Endothelial cell of umbilical vein (primary cell): ENCODE measurements at regions not wholly inside any gene's neighbourhood (a gene's known extent, or its start where the extent isn't known, plus 50 kb on each side); places are given as distances from the start of the nearest gene placed in this dataset.

Source experiments
- BruUV-seq: library from RNA; stranded (reverse); fragments of 400-500 nt; replicated peaks from 2 replicates; lab custom pipeline; 2021; lab: Mats Ljungman, UMichigan
- CTCF ChIA-PET: fragments of 300-600, 350-600 bp; sonication (Branson Sonifier 250); formaldehyde crosslinking; loops from one replicate; lab custom pipeline; 2021; ENCODE audit warnings: antibody characterized with exemption, inconsistent platforms; lab: Charles Lee
- POLR2A ChIA-PET: fragments of 300-600, 350-600 bp; sonication (Branson Sonifier 250); formaldehyde crosslinking; loops from one replicate; lab custom pipeline; 2021; ENCODE audit warnings: antibody characterized with exemption, inconsistent platforms; lab: Charles Lee
- DNase-seq: peaks from one replicate; pipeline ENCODE4 v3.0.0-alpha.2; 2011; ENCODE audit warnings: low read depth, low spot score
- FAIRE-seq: peaks from 2 replicates; lab custom pipeline; 2011; peaks lifted over from hg19 to GRCh38; lab: Jason Lieb, UNC
- H2AFZ ChIP-seq: 2 replicates; pipeline ENCODE4 v1.6.0; 2012; ENCODE audit warnings: low read depth, low read length, control low read depth, inconsistent platforms
- H3K27ac ChIP-seq: 2 replicates; pipeline ENCODE4 v1.5.1; 2011; ENCODE audit warnings: low read depth, mild to moderate bottlenecking, control low read depth, low read length, moderate library complexity; ENCODE audit not compliant: insufficient read depth
- H3K27me3 ChIP-seq, 2 experiments: 2 replicates each; pipeline versions ENCODE4 v1.6.0 to v1.6.1; 2011; ENCODE audit warnings: low read length in 2 of 2, mixed read lengths in 1 of 2; ENCODE audit not compliant: control insufficient read depth in 2 of 2, insufficient read depth in 2 of 2
- H3K36me3 ChIP-seq, 2 experiments: 2 replicates in 1 of 2; 3 replicates in 1 of 2; pipeline ENCODE4 v1.5.1; 2011; ENCODE audit warnings: low read length in 2 of 2, mild to moderate bottlenecking in 1 of 2, moderate library complexity in 1 of 2; ENCODE audit not compliant: control insufficient read depth in 2 of 2, insufficient read depth in 2 of 2; ENCODE audit errors: extremely low read depth in 1 of 2
- H3K4me1 ChIP-seq: 3 replicates; pipeline ENCODE4 v1.5.1; 2011; ENCODE audit warnings: mild to moderate bottlenecking, low read length; ENCODE audit not compliant: control insufficient read depth, insufficient read depth; ENCODE audit errors: extremely low read depth
- H3K4me2 ChIP-seq: 2 replicates; pipeline ENCODE4 v1.6.1; 2011; ENCODE audit warnings: low read length, control low read depth, mixed read lengths; ENCODE audit not compliant: insufficient read depth
- H3K4me3 ChIP-seq, 3 experiments: fragments of 200-600 bp in 1 of 3; sonication (generic), shearing (Covaris generic) in 1 of 3; replicated peaks in 1 of 3; 2 replicates each; pipeline ENCODE4 v1.5.1; 2011 to 2016; ENCODE audit warnings: control low read depth in 3 of 3, low read length in 3 of 3, mild to moderate bottlenecking in 2 of 3, inconsistent platforms in 1 of 3, low read depth in 1 of 3, moderate library complexity in 1 of 3; ENCODE audit not compliant: insufficient read depth in 1 of 3
- H3K79me2 ChIP-seq: 2 replicates; pipeline ENCODE4 v1.6.0; 2012; ENCODE audit warnings: low read length, inconsistent platforms; ENCODE audit not compliant: control insufficient read depth, insufficient read depth
- H3K9ac ChIP-seq: replicated peaks from 2 replicates; pipeline ENCODE3; 2011; ENCODE audit warnings: low read length, control low read depth; ENCODE audit not compliant: insufficient read depth; ENCODE audit errors: extremely low read depth
- H3K9me1 ChIP-seq: replicated peaks from 3 replicates; pipeline ENCODE4 v1.6.0; 2011; ENCODE audit warnings: mild to moderate bottlenecking, low read length; ENCODE audit not compliant: control insufficient read depth, insufficient read depth; ENCODE audit errors: extremely low read depth
- H3K9me3 ChIP-seq: replicated peaks from 2 replicates; pipeline ENCODE4 v1.5.1; 2012; ENCODE audit warnings: low read length, inconsistent platforms; ENCODE audit not compliant: control insufficient read depth, insufficient read depth
- H4K20me1 ChIP-seq: replicated peaks from 2 replicates; pipeline ENCODE3; 2011; ENCODE audit warnings: mild to moderate bottlenecking, low read length; ENCODE audit not compliant: control insufficient read depth, insufficient read depth; ENCODE audit errors: extremely low read depth
- EZH2 ChIP-seq: IDR thresholded peaks from 2 replicates; pipeline ENCODE4 v1.6.1; 2012; ENCODE audit warnings: borderline replicate concordance, low read depth, mild to moderate bottlenecking, moderate library complexity, low read length, inconsistent platforms; ENCODE audit not compliant: severe bottlenecking
- FOS ChIP-seq: IDR thresholded peaks from 2 replicates; pipeline ENCODE4 v1.6.1; 2011; ENCODE audit warnings: mild to moderate bottlenecking, low read length, moderate library complexity, borderline replicate concordance; ENCODE audit not compliant: insufficient read depth
- GATA2 ChIP-seq: IDR thresholded peaks from 2 replicates; pipeline ENCODE4 v1.7.0; 2011; ENCODE audit warnings: low read depth, mild to moderate bottlenecking, moderate library complexity, mixed read lengths, low read length; ENCODE audit not compliant: insufficient read length, insufficient read depth
- JUN ChIP-seq: IDR thresholded peaks from 2 replicates; pipeline ENCODE4 v1.6.1; 2011; ENCODE audit warnings: borderline replicate concordance, low read depth; ENCODE audit not compliant: insufficient read length, insufficient read depth
- MYC ChIP-seq: IDR thresholded peaks from one replicate; pipeline ENCODE4 v1.6.1; 2011; ENCODE audit warnings: mild to moderate bottlenecking, low read depth, low read length
- POLR2A ChIP-seq: IDR thresholded peaks from 2 replicates; pipeline ENCODE4 v1.6.1; 2012; ENCODE audit warnings: low read depth, mild to moderate bottlenecking, control low read depth, low read length
- POLR2AphosphoS5 ChIP-seq: IDR thresholded peaks from 2 replicates; pipeline ENCODE4 v1.6.1; 2012; ENCODE audit warnings: low read depth, mild to moderate bottlenecking, control low read depth, low read length, moderate library complexity; ENCODE audit not compliant: insufficient read depth
- dilution Hi-C: fragments of 300-500 bp; cut with MboI; formaldehyde crosslinking; loops from one replicate; pipeline ENCODE4 v1.15.0; 2019; ENCODE audit warnings: low sequenced_read_pairs; ENCODE audit not compliant: extremely low pct_ligation_motif_present
- intact Hi-C: fragments of 100-400 bp; cut with micrococcal nuclease; formaldehyde crosslinking; loops from one replicate; pipeline ENCODE4 v1.10.0; 2022
- TF ChIP-seq, protein P1 (sequence below), 2 donors: IDR thresholded peaks; 1 replicate in 1 of 2; 2 replicates in 1 of 2; pipeline ENCODE4 v1.5.1; 2011; ENCODE audit warnings: low read length in 2 of 2, mild to moderate bottlenecking in 2 of 2, moderate library complexity in 2 of 2, control low read depth in 1 of 2, inconsistent platforms in 1 of 2, low read depth in 1 of 2; ENCODE audit not compliant: insufficient read depth in 1 of 2; ENCODE audit errors: extremely low read depth in 1 of 2
- TF ChIP-seq, protein P2 (sequence below): IDR thresholded peaks from 2 replicates; pipeline ENCODE4 v1.6.1; 2011; ENCODE audit not compliant: insufficient read depth, insufficient read length

- H3K9me1 ChIP-seq: no peaks in the 10 kb centered on the region
- no peak overlapping the region for H3K27ac ChIP-seq
- BruUV-seq: no TSS peak
- ChIA-PET POLR2A (no interaction called here), CTCF (no interaction called here)
- H3K4me3 ChIP-seq: no peak overlapping the region
- H2AFZ ChIP-seq: no peak overlapping the region
- DNase-seq (no peak), FAIRE-seq (no peak)
- H3K27me3 ChIP-seq: no peaks in the 10 kb centered on the region
- H3K9ac ChIP-seq: no peak overlapping the region
- no peaks in the 10 kb centered on the region for H3K4me1 ChIP-seq
- no peak overlapping the region for H3K4me2 ChIP-seq
- no peaks in the 10 kb centered on the region for H3K36me3 ChIP-seq
- no peaks in the 10 kb centered on the region for H3K9me3 ChIP-seq
- no peaks in the 10 kb centered on the region for H3K79me2 ChIP-seq
- TF ChIP-seq POLR2A (no peak), JUN (no peak), POLR2AphosphoS5 (no peak), MYC (no peak), GATA2 (no peak), FOS (no peak), EZH2 (no peak)
- TF ChIP-seq, protein P1, sequence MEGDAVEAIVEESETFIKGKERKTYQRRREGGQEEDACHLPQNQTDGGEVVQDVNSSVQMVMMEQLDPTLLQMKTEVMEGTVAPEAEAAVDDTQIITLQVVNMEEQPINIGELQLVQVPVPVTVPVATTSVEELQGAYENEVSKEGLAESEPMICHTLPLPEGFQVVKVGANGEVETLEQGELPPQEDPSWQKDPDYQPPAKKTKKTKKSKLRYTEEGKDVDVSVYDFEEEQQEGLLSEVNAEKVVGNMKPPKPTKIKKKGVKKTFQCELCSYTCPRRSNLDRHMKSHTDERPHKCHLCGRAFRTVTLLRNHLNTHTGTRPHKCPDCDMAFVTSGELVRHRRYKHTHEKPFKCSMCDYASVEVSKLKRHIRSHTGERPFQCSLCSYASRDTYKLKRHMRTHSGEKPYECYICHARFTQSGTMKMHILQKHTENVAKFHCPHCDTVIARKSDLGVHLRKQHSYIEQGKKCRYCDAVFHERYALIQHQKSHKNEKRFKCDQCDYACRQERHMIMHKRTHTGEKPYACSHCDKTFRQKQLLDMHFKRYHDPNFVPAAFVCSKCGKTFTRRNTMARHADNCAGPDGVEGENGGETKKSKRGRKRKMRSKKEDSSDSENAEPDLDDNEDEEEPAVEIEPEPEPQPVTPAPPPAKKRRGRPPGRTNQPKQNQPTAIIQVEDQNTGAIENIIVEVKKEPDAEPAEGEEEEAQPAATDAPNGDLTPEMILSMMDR (IDR thresholded peaks at IDR 0.05; ENCODE audit: extremely low read depth in 1 of 2, insufficient read depth in 1 of 2, low read depth in 1 of 2, low read length in 2 of 2): no peak
- TF ChIP-seq, protein P2, sequence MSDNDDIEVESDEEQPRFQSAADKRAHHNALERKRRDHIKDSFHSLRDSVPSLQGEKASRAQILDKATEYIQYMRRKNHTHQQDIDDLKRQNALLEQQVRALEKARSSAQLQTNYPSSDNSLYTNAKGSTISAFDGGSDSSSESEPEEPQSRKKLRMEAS: no peak
- no peaks in the 10 kb centered on the region for H4K20me1 ChIP-seq
- intact Hi-C loops (no loop called here), dilution Hi-C loops (no loop called here)
Measured at GRCh38 chr6:156487877-156488276, 289.3 kb upstream of the ARID1B start.
